Neuronal stem cell (in vitro differentiated cells): ENCODE measurements at regions not wholly inside any gene's neighbourhood (a gene's known extent, or its start where the extent isn't known, plus 50 kb on each side); places are given as distances from the start of the nearest gene placed in this dataset.

ENCODE experiments used
- DNase-seq: peaks from one replicate; pipeline ENCODE4 v3.0.0-alpha.2; 2013; ENCODE audit warnings: low spot score
- H2AFZ ChIP-seq: one replicate; pipeline ENCODE4 v1.6.1; 2013; ENCODE audit warnings: mild to moderate bottlenecking, low read length, inconsistent platforms
- H2AK5ac ChIP-seq: 2 replicates; pipeline ENCODE4 v1.6.1; 2013; ENCODE audit warnings: low read depth, mild to moderate bottlenecking, inconsistent platforms, low read length, moderate library complexity, mixed read lengths
- H2BK120ac ChIP-seq: 2 replicates; pipeline ENCODE4 v1.6.1; 2013; ENCODE audit warnings: low read depth, mild to moderate bottlenecking, inconsistent platforms, low read length, moderate library complexity, mixed read lengths
- H2BK12ac ChIP-seq: one replicate; pipeline ENCODE4 v1.6.1; 2013; ENCODE audit warnings: low read length, inconsistent platforms
- H2BK15ac ChIP-seq: 2 replicates; pipeline ENCODE4 v1.6.1; 2013; ENCODE audit warnings: mild to moderate bottlenecking, low read length, inconsistent platforms, mixed read lengths
- H2BK5ac ChIP-seq: one replicate; pipeline ENCODE4 v1.6.1; 2013; ENCODE audit warnings: inconsistent platforms, mild to moderate bottlenecking, low read length, moderate library complexity
- H3K14ac ChIP-seq: one replicate; pipeline ENCODE4 v1.6.1; 2013; ENCODE audit warnings: low read length, inconsistent platforms
- H3K18ac ChIP-seq: 2 replicates; pipeline ENCODE4 v1.6.1; 2013; ENCODE audit warnings: low read length, inconsistent platforms
- H3K23ac ChIP-seq: 2 replicates; pipeline ENCODE4 v1.6.1; 2013; ENCODE audit warnings: low read depth, mild to moderate bottlenecking, mixed read lengths, low read length, inconsistent platforms; ENCODE audit not compliant: poor library complexity
- H3K27ac ChIP-seq: replicated peaks from 3 replicates; pipeline ENCODE4 v1.5.1; 2013; ENCODE audit warnings: low read length, inconsistent platforms
- H3K27me3 ChIP-seq, 3 experiments: 2 replicates each; pipeline ENCODE4 v1.6.1; 2013; ENCODE audit warnings: low read length in 3 of 3, mild to moderate bottlenecking in 2 of 3, inconsistent platforms in 1 of 3, low read depth in 1 of 3, mixed read lengths in 1 of 3, moderate library complexity in 1 of 3; ENCODE audit not compliant: control insufficient read depth in 3 of 3, insufficient read depth in 3 of 3
- H3K36me3 ChIP-seq, 2 donors: replicated peaks in 1 of 2; 2 replicates each; pipeline ENCODE4 v1.6.1; 2013; ENCODE audit warnings: low read length in 2 of 2; ENCODE audit not compliant: control insufficient read depth in 2 of 2, insufficient read depth in 2 of 2
- H3K4ac ChIP-seq: 2 replicates; pipeline ENCODE4 v1.6.1; 2013; ENCODE audit warnings: inconsistent platforms, mild to moderate bottlenecking, low read length, moderate library complexity
- H3K4me1 ChIP-seq, 2 donors: 1 replicate in 1 of 2; 2 replicates in 1 of 2; pipeline ENCODE4 v1.6.1; 2013; ENCODE audit warnings: low read length in 2 of 2, low read depth in 1 of 2; ENCODE audit not compliant: control insufficient read depth in 2 of 2, insufficient read depth in 1 of 2
- H3K4me2 ChIP-seq: one replicate; pipeline ENCODE4 v1.6.1; 2013; ENCODE audit warnings: mild to moderate bottlenecking, low read length, inconsistent platforms; ENCODE audit not compliant: insufficient read depth, poor library complexity, severe bottlenecking
- H3K4me3 ChIP-seq, 2 donors: 2 replicates each; pipeline ENCODE4 v1.5.1; 2013; ENCODE audit warnings: low read length in 2 of 2, mild to moderate bottlenecking in 2 of 2, inconsistent platforms in 1 of 2, moderate library complexity in 1 of 2
- H3K79me1 ChIP-seq: one replicate; pipeline ENCODE4 v1.6.1; 2013; ENCODE audit warnings: low read depth, mild to moderate bottlenecking, inconsistent platforms, low read length, moderate library complexity
- H3K9ac ChIP-seq: one replicate; pipeline ENCODE4 v1.6.1; 2013; ENCODE audit warnings: mild to moderate bottlenecking, low read depth, low read length, inconsistent platforms; ENCODE audit not compliant: poor library complexity
- H3K9me3 ChIP-seq, 2 donors: replicated peaks in 1 of 2; 2 replicates each; pipeline versions ENCODE3 to v1.6.1; 2013; ENCODE audit warnings: low read length in 2 of 2, mild to moderate bottlenecking in 2 of 2, inconsistent platforms in 1 of 2, low read depth in 1 of 2, mixed read lengths in 1 of 2, moderate library complexity in 1 of 2; ENCODE audit not compliant: control insufficient read depth in 2 of 2, insufficient read depth in 1 of 2
- H4K8ac ChIP-seq: one replicate; pipeline ENCODE4 v1.6.1; 2013; ENCODE audit warnings: low read depth, mild to moderate bottlenecking, inconsistent platforms, low read length, moderate library complexity
- H4K91ac ChIP-seq: one replicate; pipeline ENCODE4 v1.6.1; 2013; ENCODE audit warnings: low read length, low read depth, mild to moderate bottlenecking, inconsistent platforms; ENCODE audit not compliant: poor library complexity
- WGBS, 2 donors: extraction: QIAGEN DNeasy Blood & Tissue Kit; methylation state at CpG; one replicate each; pipeline ENCODE4 v1.1.7; 2013; ENCODE audit warnings: missing lambda C conversion rate in 2 of 2, mixed read lengths in 1 of 2; ENCODE audit not compliant: insufficient read length in 2 of 2, insufficient replicate concordance in 1 of 2; ENCODE audit errors: extremely low coverage in 2 of 2; 5-methylcytosine and 5-hydroxymethylcytosine counted together

DNA sequence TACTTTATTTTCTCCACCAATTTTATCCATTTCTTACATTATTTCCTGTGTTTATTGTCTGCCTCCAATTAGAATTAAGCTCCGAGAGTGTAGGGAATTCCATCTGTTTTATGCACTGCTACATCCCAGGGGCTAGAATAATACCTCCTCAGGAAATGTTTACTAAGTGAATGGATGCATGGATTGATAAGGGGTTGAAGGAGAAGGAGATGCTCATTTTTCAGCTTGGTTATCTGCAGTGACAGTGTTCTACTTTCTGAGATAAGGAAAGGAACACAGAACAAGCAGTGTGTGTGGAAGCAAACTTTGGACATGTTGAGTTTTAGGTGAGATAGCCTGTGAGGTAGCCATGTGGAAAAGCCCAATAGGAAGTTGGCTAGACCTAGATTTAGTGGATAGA lies 164.6 kb upstream of the HMGA2 start:
- Histone ChIP-seq H4K91ac (no peak overlapping the region), H3K23ac (no peak overlapping the region), H3K4ac (no peak overlapping the region), H3K4me2 (no peak overlapping the region), H3K14ac (no peak overlapping the region), H3K27me3 (no peaks in the 10 kb centered on the region), H3K4me1 (peaks cover 0 to 8% of the 10 kb centered on the region in 2 donors), H3K9me3 (peaks cover 0 to 10% of the 10 kb centered on the region in 2 donors), H3K18ac (no peak overlapping the region), H3K79me1 (no peaks in the 10 kb centered on the region), H3K36me3 (no peaks in the 10 kb centered on the region), H2BK120ac (no peak overlapping the region), H3K9ac (no peak overlapping the region), H4K8ac (no peak overlapping the region), H2BK5ac (no peak overlapping the region), H3K4me3 (no peak overlapping the region), H2BK12ac (no peak overlapping the region), H2BK15ac (no peak overlapping the region), H2AK5ac (no peak overlapping the region), H2AFZ (no peak overlapping the region), H3K27ac (no peak overlapping the region)
- no peak for DNase-seq
- no CpG with 5 or more reads among the region's 1 CpG for WGBS, 2 donors

DNA sequence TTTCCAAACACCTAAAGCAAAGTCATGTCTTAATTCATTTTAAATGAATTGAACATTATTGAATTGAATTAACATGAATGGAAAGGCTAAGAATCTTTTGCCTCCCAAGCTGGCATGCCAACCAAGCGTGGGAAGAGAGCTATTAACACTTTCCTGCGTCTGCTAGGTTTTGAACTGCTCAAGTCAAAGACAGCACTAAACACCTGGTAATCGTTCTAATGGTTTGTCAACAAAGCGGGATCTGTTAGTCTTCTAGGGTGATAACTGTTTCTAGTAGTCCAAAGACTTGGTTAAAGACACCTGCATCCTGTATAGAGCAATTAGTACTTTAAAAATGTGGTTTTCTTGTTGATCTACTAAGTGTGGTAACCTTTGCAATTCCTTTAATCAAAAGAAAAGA lies 164.2 kb upstream of the HMGA2 start:
- Histone ChIP-seq H2BK15ac (no peak overlapping the region), H3K4ac (no peak overlapping the region), H3K4me2 (no peak overlapping the region), H3K9me3 (peaks cover 0 to 10% of the 10 kb centered on the region in 2 donors), H2BK12ac (no peak overlapping the region), H3K23ac (no peak overlapping the region), H4K91ac (no peak overlapping the region), H2AFZ (no peak overlapping the region), H3K9ac (no peak overlapping the region), H2AK5ac (no peak overlapping the region), H3K36me3 (no peaks in the 10 kb centered on the region), H3K4me3 (no peak overlapping the region), H3K14ac (no peak overlapping the region), H3K18ac (no peak overlapping the region), H4K8ac (no peak overlapping the region), H3K27me3 (no peaks in the 10 kb centered on the region), H2BK5ac (no peak overlapping the region), H3K79me1 (no peaks in the 10 kb centered on the region), H3K4me1 (peaks cover 0 to 8% of the 10 kb centered on the region in 2 donors), H3K27ac (no peak overlapping the region), H2BK120ac (no peak overlapping the region)
- no peak for DNase-seq
- WGBS, 2 donors: no CpG with 5 or more reads among the region's 4 CpGs

DNA sequence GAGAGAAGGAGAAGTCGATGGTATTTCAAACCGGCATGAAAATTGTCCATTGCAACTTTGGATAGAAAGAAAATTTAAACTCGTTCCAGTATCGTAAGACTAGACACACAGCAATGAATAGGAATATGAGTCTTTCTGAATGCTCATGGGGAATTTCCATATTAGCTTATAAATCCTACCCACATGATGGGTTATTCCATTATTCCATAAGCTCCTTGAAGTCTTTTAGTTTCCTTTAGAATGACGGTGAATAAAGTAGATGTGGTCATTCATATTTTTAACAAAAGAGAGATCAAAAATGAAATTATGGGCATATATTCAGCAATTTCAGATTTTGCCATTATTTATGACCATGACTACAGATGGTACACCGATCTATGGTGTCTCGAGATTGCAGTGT lies 163.4 kb upstream of the HMGA2 start:
- no peak overlapping the region for H3K23ac ChIP-seq
- H3K4ac ChIP-seq: no peak overlapping the region
- DNase-seq: no peak
- no peaks in the 10 kb centered on the region for H3K79me1 ChIP-seq
- H2BK12ac ChIP-seq: no peak overlapping the region
- H3K9me3 ChIP-seq: peaks cover 0 to 10% of the 10 kb centered on the region in 2 donors
- no peak overlapping the region for H3K9ac ChIP-seq
- H3K14ac ChIP-seq: no peak overlapping the region
- H3K4me3 ChIP-seq: no peak overlapping the region
- no CpG with 5 or more reads among the region's 7 CpGs for WGBS, 2 donors
- H3K4me1 ChIP-seq: peaks cover 0 to 8% of the 10 kb centered on the region in 2 donors
- H4K91ac ChIP-seq: no peak overlapping the region
- no peak overlapping the region for H3K18ac ChIP-seq
- no peaks in the 10 kb centered on the region for H3K27me3 ChIP-seq
- no peak overlapping the region for H2BK120ac ChIP-seq
- no peak overlapping the region for H4K8ac ChIP-seq
- no peak overlapping the region for H2BK15ac ChIP-seq
- H2BK5ac ChIP-seq: no peak overlapping the region
- H2AK5ac ChIP-seq: no peak overlapping the region
- no peak overlapping the region for H2AFZ ChIP-seq
- H3K4me2 ChIP-seq: no peak overlapping the region
- no peaks in the 10 kb centered on the region for H3K36me3 ChIP-seq
- no peak overlapping the region for H3K27ac ChIP-seq

DNA sequence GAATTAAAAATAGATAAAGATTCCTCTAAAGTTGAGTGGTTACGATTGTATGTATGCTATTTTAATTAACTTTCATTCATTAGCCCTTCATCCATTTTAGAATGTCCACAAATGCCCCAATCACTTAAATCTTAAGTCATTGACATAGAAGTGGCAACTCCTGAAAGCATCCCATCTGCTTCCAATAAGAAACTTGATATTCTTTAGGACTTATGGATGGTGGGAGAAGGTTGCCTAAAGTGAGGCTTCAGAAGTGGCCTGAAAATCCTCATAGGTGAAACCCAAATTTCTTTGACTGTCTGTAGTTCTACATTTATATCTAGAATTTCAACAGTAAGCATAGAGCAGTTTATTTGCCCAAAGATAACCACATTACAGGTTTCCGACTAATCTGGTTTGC lies 161.7 kb upstream of the HMGA2 start:
- Histone ChIP-seq H3K23ac (no peak overlapping the region), H3K4me2 (no peak overlapping the region)

More for the DNA sequence above, 161.7 kb upstream of the HMGA2 start:
- peaks cover 1 to 3% of the 10 kb centered on the region in 2 donors for H3K4me1 ChIP-seq
- no peak overlapping the region for H2AK5ac ChIP-seq
- no peak overlapping the region for H3K4ac ChIP-seq
- H2AFZ ChIP-seq: no peak overlapping the region
- H2BK12ac ChIP-seq: no peak overlapping the region
- no peak overlapping the region for H4K8ac ChIP-seq
- H3K79me1 ChIP-seq: no peaks in the 10 kb centered on the region
- H2BK5ac ChIP-seq: no peak overlapping the region
- H4K91ac ChIP-seq: no peak overlapping the region
- H3K36me3 ChIP-seq: no peaks in the 10 kb centered on the region
- H3K14ac ChIP-seq: no peak overlapping the region
- WGBS, 2 donors: no CpG with 5 or more reads among the region's 2 CpGs
- no peak overlapping the region for H3K9ac ChIP-seq
- no peak overlapping the region for H3K27ac ChIP-seq
- no peak overlapping the region for H3K4me3 ChIP-seq
- H2BK15ac ChIP-seq: no peak overlapping the region
- H2BK120ac ChIP-seq: no peak overlapping the region
- no peak for DNase-seq
- no peaks in the 10 kb centered on the region for H3K27me3 ChIP-seq
- H3K18ac ChIP-seq: no peak overlapping the region
- peaks cover 0 to 10% of the 10 kb centered on the region in 2 donors for H3K9me3 ChIP-seq
